ENCODE measurements at regions not wholly inside any gene's neighbourhood (a gene's known extent, or its start where the extent isn't known, plus 50 kb on each side); places are given as distances from the start of the nearest gene placed in this dataset.

DNA sequence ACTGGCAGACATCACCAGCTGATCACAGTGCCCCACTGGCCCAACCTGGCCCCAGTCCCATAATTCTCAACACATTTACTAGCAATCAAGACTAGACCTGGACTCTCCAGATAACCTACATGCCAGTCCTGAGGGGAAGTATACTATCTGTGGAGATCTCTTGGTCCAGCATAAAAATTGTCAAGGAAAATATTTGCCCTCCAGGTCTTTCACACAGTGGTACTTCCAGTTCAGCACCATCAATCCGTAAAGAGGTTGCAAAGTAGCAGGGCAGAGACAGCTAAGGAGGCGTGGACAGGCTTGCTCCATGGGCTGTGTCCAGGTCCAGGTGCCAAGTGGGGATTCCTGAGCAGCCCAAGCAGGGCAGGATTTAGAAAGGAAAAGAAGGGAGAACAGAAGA lies 143.6 kb upstream of the BACE2 start:
- TF ChIP-seq, protein P1, sequence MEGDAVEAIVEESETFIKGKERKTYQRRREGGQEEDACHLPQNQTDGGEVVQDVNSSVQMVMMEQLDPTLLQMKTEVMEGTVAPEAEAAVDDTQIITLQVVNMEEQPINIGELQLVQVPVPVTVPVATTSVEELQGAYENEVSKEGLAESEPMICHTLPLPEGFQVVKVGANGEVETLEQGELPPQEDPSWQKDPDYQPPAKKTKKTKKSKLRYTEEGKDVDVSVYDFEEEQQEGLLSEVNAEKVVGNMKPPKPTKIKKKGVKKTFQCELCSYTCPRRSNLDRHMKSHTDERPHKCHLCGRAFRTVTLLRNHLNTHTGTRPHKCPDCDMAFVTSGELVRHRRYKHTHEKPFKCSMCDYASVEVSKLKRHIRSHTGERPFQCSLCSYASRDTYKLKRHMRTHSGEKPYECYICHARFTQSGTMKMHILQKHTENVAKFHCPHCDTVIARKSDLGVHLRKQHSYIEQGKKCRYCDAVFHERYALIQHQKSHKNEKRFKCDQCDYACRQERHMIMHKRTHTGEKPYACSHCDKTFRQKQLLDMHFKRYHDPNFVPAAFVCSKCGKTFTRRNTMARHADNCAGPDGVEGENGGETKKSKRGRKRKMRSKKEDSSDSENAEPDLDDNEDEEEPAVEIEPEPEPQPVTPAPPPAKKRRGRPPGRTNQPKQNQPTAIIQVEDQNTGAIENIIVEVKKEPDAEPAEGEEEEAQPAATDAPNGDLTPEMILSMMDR (conservative IDR thresholded peaks at IDR 0.05; ENCODE audit: low read length) = no peak
- no peak for TF ChIP-seq EZH2phosphoT487 (IDR thresholded peaks at IDR 0.05; ENCODE audit: borderline replicate concordance, low read depth, low read length)
